ENCODE measurements at regions not wholly inside any gene's neighbourhood (a gene's known extent, or its start where the extent isn't known, plus 50 kb on each side); places are given as distances from the start of the nearest gene placed in this dataset.

GRCh38 chr15:94097552-94097951, 133.8 kb upstream of the MCTP2 start:
- TF ChIP-seq CTCF (IDR thresholded peaks at IDR 0.05) (no peak), TAF1 (IDR thresholded peaks at IDR 0.05; ENCODE audit: borderline replicate concordance, low read depth, low read length) (no peak), RAD21 (IDR thresholded peaks at IDR 0.05; ENCODE audit: low read length) (no peak), NFIC (IDR thresholded peaks at IDR 0.05; ENCODE audit: borderline replicate concordance) (no peak), SIN3A (IDR thresholded peaks at IDR 0.05; ENCODE audit: borderline replicate concordance, low read depth, low read length) (no peak), RFX5 (IDR thresholded peaks at IDR 0.05; ENCODE audit: low read length) (no peak), NRF1 (IDR thresholded peaks at IDR 0.05; ENCODE audit: low read depth, low read length) (no peak), SMC3 (IDR thresholded peaks at IDR 0.05; ENCODE audit: low read depth, low read length) (no peak), EP300 (IDR thresholded peaks at IDR 0.05; ENCODE audit: borderline replicate concordance in 1 of 2, low read depth in 1 of 2, low read length in 1 of 2) (no peak), REST (IDR thresholded peaks at IDR 0.05; ENCODE audit: low read depth, low read length) (no peak), JUND (IDR thresholded peaks at IDR 0.05) (no peak), EZH2phosphoT487 (IDR thresholded peaks at IDR 0.05; ENCODE audit: borderline replicate concordance, low read depth) (no peak), POLR2AphosphoS5 (IDR thresholded peaks at IDR 0.05; ENCODE audit: low read depth, low read length) (no peak)

Measured in SK-N-SH (cell line).